CD4-positive, alpha-beta T cell (primary cell): ENCODE measurements at regions not wholly inside any gene's neighbourhood (a gene's known extent, or its start where the extent isn't known, plus 50 kb on each side); places are given as distances from the start of the nearest gene placed in this dataset.

Experiments
- ATAC-seq: fragments of 200-7000 bp; cut with Tn5 transposase; one replicate; pipeline ENCODE4 v1.10.0; 2022; ENCODE audit warnings: mild to moderate bottlenecking; ENCODE audit not compliant: poor library complexity
- CTCF ChIA-PET: fragments of 350-600 bp; sonication (Branson Sonifier 250); formaldehyde crosslinking; loops from one replicate; lab custom pipeline; 2021; ENCODE audit warnings: antibody characterized with exemption, inconsistent platforms; lab: Charles Lee
- POLR2A ChIA-PET: fragments of 350-600 bp; sonication (Branson Sonifier 250); formaldehyde crosslinking; loops from one replicate; lab custom pipeline; 2021; ENCODE audit warnings: antibody characterized with exemption, inconsistent platforms; lab: Charles Lee
- DNase-seq, 14 experiments: peaks; one replicate each; pipeline ENCODE4 v3.0.0-alpha.2; 2013 to 2020; ENCODE audit warnings: mixed read lengths in 2 of 14
- H3K27ac ChIP-seq, 2 donors: one replicate each; pipeline versions ENCODE4 v1.5.1 to v1.7.0; 2013; ENCODE audit warnings: low read length in 2 of 2, low read depth in 1 of 2, mild to moderate bottlenecking in 1 of 2
- H3K27me3 ChIP-seq, 2 experiments: 1 replicate in 1 of 2; 2 replicates in 1 of 2; pipeline versions ENCODE4 v1.6.1 to v1.7.0; 2013; ENCODE audit warnings: low read length in 2 of 2, control low read depth in 1 of 2, mild to moderate bottlenecking in 1 of 2, moderate library complexity in 1 of 2; ENCODE audit not compliant: insufficient read depth in 2 of 2, control insufficient read depth in 1 of 2
- H3K36me3 ChIP-seq: one replicate; pipeline ENCODE4 v1.6.1; 2013; ENCODE audit warnings: low read length, control low read depth; ENCODE audit not compliant: insufficient read depth
- H3K4me1 ChIP-seq: one replicate; pipeline ENCODE4 v1.6.1; 2013; ENCODE audit warnings: low read length, control low read depth; ENCODE audit not compliant: insufficient read depth
- H3K4me3 ChIP-seq: one replicate; pipeline ENCODE4 v1.5.1; 2013; ENCODE audit warnings: mild to moderate bottlenecking, low read length, moderate library complexity
- H3K9me3 ChIP-seq, 2 experiments: 1 replicate in 1 of 2; 2 replicates in 1 of 2; pipeline versions ENCODE4 v1.6.1 to v1.7.0; 2013; ENCODE audit warnings: low read length in 2 of 2, mild to moderate bottlenecking in 2 of 2, control low read depth in 1 of 2, moderate library complexity in 1 of 2; ENCODE audit not compliant: control insufficient read depth in 1 of 2, insufficient read depth in 1 of 2
- H3K27ac Mint-ChIP-seq: one replicate; pipeline ENCODE4 v1.8.0; 2020; ENCODE audit warnings: mixed read lengths
- H3K27me3 Mint-ChIP-seq: one replicate; pipeline ENCODE4 v1.8.0; 2021; ENCODE audit warnings: mixed read lengths
- H3K36me3 Mint-ChIP-seq: one replicate; pipeline ENCODE4 v1.8.0; 2021; ENCODE audit warnings: low read depth, mixed read lengths
- H3K4me1 Mint-ChIP-seq: one replicate; pipeline ENCODE4 v1.8.0; 2021; ENCODE audit warnings: low read depth, mixed read lengths
- H3K4me3 Mint-ChIP-seq: one replicate; pipeline ENCODE4 v1.8.0; 2020; ENCODE audit warnings: mild to moderate bottlenecking, mixed read lengths
- H3K9me3 Mint-ChIP-seq: one replicate; pipeline ENCODE4 v1.8.0; 2020; ENCODE audit warnings: mixed read lengths
- intact Hi-C, 2 experiments: fragments of 100-400 bp; cut with DNase I in 1 of 2; cut with micrococcal nuclease in 1 of 2; formaldehyde crosslinking; loops; one replicate each; pipeline versions ENCODE4 v1.15.1 to v1.9.0; 2023 to 2025; cut with DNase I, micrococcal nuclease
- TF ChIP-seq, protein P1 (sequence below): fragments of 200-600 bp; IDR thresholded peaks from one replicate; pipeline ENCODE4 v1.8.0; 2022; ENCODE audit warnings: antibody characterized with exemption, mild to moderate bottlenecking

DNA sequence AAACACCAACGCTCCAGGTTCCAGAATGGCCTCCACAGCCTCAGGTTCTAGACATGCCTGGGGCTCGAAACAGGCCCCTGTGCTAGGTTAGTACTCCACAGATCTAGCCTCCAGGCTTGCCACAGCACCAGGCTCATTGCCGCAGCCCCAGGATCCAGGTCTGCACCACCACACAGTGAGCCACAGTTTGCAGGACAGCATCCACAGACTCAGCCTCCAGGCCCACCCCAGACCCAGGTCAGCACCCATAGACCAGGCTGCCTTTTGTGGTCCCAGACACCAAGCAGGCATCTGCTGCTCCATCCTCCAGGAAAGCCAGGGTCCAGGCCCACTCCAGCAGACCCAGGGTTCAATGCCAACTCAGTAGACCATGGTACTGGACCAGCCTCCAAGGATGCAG lies 132.3 kb upstream of the VSTM2A start:
- TF ChIP-seq, protein P1, sequence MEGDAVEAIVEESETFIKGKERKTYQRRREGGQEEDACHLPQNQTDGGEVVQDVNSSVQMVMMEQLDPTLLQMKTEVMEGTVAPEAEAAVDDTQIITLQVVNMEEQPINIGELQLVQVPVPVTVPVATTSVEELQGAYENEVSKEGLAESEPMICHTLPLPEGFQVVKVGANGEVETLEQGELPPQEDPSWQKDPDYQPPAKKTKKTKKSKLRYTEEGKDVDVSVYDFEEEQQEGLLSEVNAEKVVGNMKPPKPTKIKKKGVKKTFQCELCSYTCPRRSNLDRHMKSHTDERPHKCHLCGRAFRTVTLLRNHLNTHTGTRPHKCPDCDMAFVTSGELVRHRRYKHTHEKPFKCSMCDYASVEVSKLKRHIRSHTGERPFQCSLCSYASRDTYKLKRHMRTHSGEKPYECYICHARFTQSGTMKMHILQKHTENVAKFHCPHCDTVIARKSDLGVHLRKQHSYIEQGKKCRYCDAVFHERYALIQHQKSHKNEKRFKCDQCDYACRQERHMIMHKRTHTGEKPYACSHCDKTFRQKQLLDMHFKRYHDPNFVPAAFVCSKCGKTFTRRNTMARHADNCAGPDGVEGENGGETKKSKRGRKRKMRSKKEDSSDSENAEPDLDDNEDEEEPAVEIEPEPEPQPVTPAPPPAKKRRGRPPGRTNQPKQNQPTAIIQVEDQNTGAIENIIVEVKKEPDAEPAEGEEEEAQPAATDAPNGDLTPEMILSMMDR = no peak
- no peaks in the 10 kb centered on the region for H3K4me1 ChIP-seq
- no peak overlapping the region for H3K4me3 ChIP-seq
- peaks cover 10 to 13% of the 10 kb centered on the region in 2 experiments for H3K9me3 ChIP-seq
- H3K27me3 Mint-ChIP-seq = no peaks in the 10 kb centered on the region
- H3K27ac Mint-ChIP-seq = no peak overlapping the region
- H3K4me3 Mint-ChIP-seq = no peak overlapping the region
- H3K36me3 Mint-ChIP-seq = no peaks in the 10 kb centered on the region
- CTCF ChIA-PET = no interaction called here
- POLR2A ChIA-PET = no interaction called here
- H3K27me3 ChIP-seq = no peaks in the 10 kb centered on the region
- DNase-seq = no peak
- ATAC-seq = no peak
- no peaks in the 10 kb centered on the region for H3K36me3 ChIP-seq
- intact Hi-C loops = no loop called here
- H3K27ac ChIP-seq = no peak overlapping the region
- H3K4me1 Mint-ChIP-seq = no peaks in the 10 kb centered on the region
- H3K9me3 Mint-ChIP-seq = peaks cover 27% of the 10 kb centered on the region

DNA sequence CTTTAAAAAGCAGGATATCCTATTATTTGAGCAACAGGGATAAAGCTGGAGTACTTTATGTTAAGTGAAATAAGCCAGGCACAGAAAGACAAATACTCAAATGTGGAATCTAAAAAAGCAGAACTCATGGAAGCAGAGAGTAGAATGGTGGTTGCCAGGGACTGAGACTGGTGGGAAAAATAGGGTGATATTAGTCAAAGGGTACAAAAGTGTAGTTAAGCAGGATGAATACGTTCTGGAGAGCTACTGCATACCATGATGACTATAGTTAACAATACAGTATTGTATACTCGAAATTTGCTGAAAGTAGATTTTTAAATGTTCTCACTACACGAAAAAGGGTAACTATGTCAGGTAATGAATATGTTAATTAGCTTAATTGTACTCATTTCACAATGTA lies 125.5 kb upstream of the VSTM2A start:
- H3K4me1 Mint-ChIP-seq = no peaks in the 10 kb centered on the region
- H3K9me3 ChIP-seq = peaks cover 9 to 14% of the 10 kb centered on the region in 2 experiments
- no peaks in the 10 kb centered on the region for H3K27me3 Mint-ChIP-seq
- ChIA-PET CTCF (no interaction called here), POLR2A (no interaction called here)
- H3K27me3 ChIP-seq = no peaks in the 10 kb centered on the region
- peaks cover 13% of the 10 kb centered on the region for H3K9me3 Mint-ChIP-seq
- no peak for ATAC-seq
- no peak overlapping the region for H3K27ac Mint-ChIP-seq
- intact Hi-C loops = no loop called here
- no peak overlapping the region for H3K27ac ChIP-seq
- TF ChIP-seq, protein P1 = no peak
- no peaks in the 10 kb centered on the region for H3K36me3 ChIP-seq
- H3K4me3 ChIP-seq = no peak overlapping the region
- no peaks in the 10 kb centered on the region for H3K36me3 Mint-ChIP-seq
- H3K4me1 ChIP-seq = no peaks in the 10 kb centered on the region
- DNase-seq = no peak
- H3K4me3 Mint-ChIP-seq = no peak overlapping the region

DNA sequence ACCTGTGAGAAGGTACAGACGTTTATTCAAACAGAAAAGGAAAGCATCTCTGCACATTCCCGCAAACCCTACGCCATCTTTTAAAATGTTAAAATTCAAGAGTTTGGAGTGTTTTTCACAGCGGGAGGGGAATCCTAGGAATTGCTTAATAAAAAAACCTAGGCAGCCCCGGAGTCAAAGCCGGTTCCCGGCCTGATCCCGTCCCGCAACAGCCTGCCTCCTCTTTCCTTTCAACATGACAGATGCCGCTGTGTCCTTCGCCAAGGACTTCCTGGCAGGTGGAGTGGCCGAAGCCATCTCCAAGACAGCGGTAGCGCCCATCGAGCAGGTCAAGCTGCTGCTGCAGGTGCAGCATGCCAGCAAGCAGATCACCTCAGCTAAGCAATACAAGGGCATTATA lies 123.0 kb upstream of the VSTM2A start:
- TF ChIP-seq, protein P1 = no peak
- intact Hi-C loops = no loop called here
- H3K4me1 Mint-ChIP-seq = no peaks in the 10 kb centered on the region
- no peak overlapping the region for H3K4me3 Mint-ChIP-seq
- ChIA-PET CTCF (no interaction called here), POLR2A (no interaction called here)
- Histone ChIP-seq H3K27me3 (no peaks in the 10 kb centered on the region), H3K9me3 (peaks cover 9 to 14% of the 10 kb centered on the region in 2 experiments), H3K4me1 (no peaks in the 10 kb centered on the region), H3K36me3 (no peaks in the 10 kb centered on the region), H3K27ac (no peak overlapping the region), H3K4me3 (no peak overlapping the region)
- H3K27me3 Mint-ChIP-seq = no peaks in the 10 kb centered on the region
- H3K27ac Mint-ChIP-seq = no peak overlapping the region
- DNase-seq = no peak
- no peaks in the 10 kb centered on the region for H3K36me3 Mint-ChIP-seq
- H3K9me3 Mint-ChIP-seq = peaks cover 11% of the 10 kb centered on the region
- no peak for ATAC-seq
